ENCODE measurements at regions not wholly inside any gene's neighbourhood (a gene's known extent, or its start where the extent isn't known, plus 50 kb on each side); places are given as distances from the start of the nearest gene placed in this dataset.
"Not testable (repeated sequence)": the region's sequence is repeated elsewhere in the genome, so short reads cannot be mapped to it uniquely, and the experiment has no call there.

- no peak overlapping the region for H3K27ac ChIP-seq
Measured at GRCh38 chr6:103505155-103505518, 1354.6 kb downstream of the HACE1 start.

DNA sequence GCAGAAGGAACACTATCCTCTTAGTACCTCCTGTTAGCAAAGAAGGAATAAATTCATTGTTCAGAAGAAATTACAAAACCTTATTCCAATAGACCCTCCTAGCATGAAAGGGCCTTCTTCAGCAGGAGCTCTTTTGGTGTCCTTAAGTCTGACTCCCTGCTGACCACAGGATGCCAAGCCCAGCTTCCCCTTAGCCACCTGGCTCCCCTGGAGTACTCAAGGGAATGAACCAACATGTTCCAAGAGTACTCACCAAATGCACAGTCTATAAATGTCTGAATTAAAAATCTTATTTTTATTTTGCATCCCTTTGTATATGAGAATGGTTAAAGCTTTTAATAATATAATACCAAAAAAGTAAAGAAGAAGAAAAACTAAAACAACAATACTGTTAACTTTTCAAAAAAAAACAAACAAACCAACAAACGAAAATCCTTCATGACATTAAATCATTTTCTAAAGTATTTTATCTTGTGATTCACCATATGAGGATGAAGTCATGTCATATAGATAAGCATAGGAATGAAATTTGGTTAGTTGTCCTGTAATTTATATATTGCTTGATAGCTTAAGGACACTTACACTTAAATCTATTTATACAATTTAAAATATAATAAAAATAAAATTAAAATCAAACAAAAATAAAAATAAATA is 1355.1 kb downstream of the HACE1 start:
- no peak overlapping the region for H3K4me3 ChIP-seq
- no peaks in the 10 kb centered on the region for H3K9me3 ChIP-seq (ENCODE audit: low read depth)
- H3K27me3 ChIP-seq = no peaks in the 10 kb centered on the region
- no peaks in the 10 kb centered on the region for H3K4me1 ChIP-seq (ENCODE audit: low read depth)
- no peaks in the 10 kb centered on the region for H3K36me3 ChIP-seq
- TF ChIP-seq CTCF (IDR thresholded peaks at IDR 0.05; ENCODE audit: low read depth, low read length) = no peak
- no peak overlapping the region for H3K27ac ChIP-seq
- DNase-seq (ENCODE audit: low read depth in 1 of 2, low spot score in 1 of 2) = no peak

More at GRCh38 chr6:103505155-103505518, 1354.6 kb downstream of the HACE1 start:
- Histone ChIP-seq H3K4me3 (no peak overlapping the region), H3K9me3 (ENCODE audit: low read depth) (no peaks in the 10 kb centered on the region), H3K36me3 (no peaks in the 10 kb centered on the region), H3K27me3 (no peaks in the 10 kb centered on the region), H3K4me1 (ENCODE audit: low read depth) (no peaks in the 10 kb centered on the region)
- no peak for DNase-seq (ENCODE audit: low read depth in 1 of 2, low spot score in 1 of 2)
- TF ChIP-seq CTCF (IDR thresholded peaks at IDR 0.05; ENCODE audit: low read depth, low read length) = no peak

- H3K27ac ChIP-seq; H3K27me3 ChIP-seq; H3K4me3 ChIP-seq; DNase-seq (ENCODE audit: low read depth in 1 of 2, low spot score in 1 of 2); H3K36me3 ChIP-seq; H3K9me3 ChIP-seq (ENCODE audit: low read depth); H3K4me1 ChIP-seq (ENCODE audit: low read depth): not testable (repeated sequence)
Measured at GRCh38 chr6:103496588-103496987, 1363.1 kb downstream of the HACE1 start.

DNA sequence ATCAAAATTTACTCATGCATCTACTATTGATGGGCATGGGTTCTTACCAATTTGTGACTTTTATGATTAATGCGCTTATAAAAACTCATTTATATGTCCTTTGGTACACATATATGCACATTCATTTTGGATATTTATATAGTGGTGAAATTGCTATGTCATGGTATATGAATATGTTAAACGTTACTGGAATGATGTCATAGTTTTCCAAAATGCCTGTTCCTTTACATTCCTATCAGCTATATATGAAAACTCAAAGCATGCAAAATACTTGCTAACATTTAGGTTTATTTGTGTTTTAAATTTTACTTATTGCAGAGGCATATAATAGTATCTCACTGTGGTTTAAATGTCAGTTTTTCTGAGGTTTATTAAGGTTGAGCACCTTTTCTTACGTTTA is 1403.1 kb downstream of the HACE1 start:
- peaks cover 4% of the 10 kb centered on the region for H3K9me3 ChIP-seq (ENCODE audit: low read depth)
- H3K27ac ChIP-seq = no peak overlapping the region
- TF ChIP-seq CTCF (IDR thresholded peaks at IDR 0.05; ENCODE audit: low read depth, low read length) = no peak
- H3K36me3 ChIP-seq = no peaks in the 10 kb centered on the region
- no peak overlapping the region for H3K4me3 ChIP-seq
- no peaks in the 10 kb centered on the region for H3K27me3 ChIP-seq
- DNase-seq (ENCODE audit: low read depth in 1 of 2, low spot score in 1 of 2) = no peak
- no peaks in the 10 kb centered on the region for H3K4me1 ChIP-seq (ENCODE audit: low read depth)

DNA sequence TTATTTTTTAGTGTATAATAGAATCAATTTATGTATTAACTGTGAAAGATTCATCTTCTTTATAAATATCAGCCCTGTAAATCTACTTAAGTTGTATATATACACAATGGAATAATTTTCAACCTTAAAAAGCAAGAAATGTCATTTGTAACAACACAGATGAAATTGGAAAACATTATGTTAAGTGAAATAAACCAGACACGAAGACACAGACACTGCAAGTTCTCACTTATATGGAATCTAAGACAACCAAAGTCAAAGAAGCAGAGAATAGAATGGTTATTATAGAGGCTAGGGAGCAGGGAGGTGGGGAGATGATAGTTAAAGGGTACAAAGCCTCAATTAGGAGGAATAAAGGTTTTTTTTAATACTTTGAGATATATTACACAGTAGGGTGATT is 1404.4 kb downstream of the HACE1 start:
- no peaks in the 10 kb centered on the region for H3K4me1 ChIP-seq (ENCODE audit: low read depth)
- H3K27me3 ChIP-seq = no peaks in the 10 kb centered on the region
- H3K36me3 ChIP-seq = no peaks in the 10 kb centered on the region
- H3K4me3 ChIP-seq = no peak overlapping the region
- no peak for DNase-seq (ENCODE audit: low read depth in 1 of 2, low spot score in 1 of 2)
- no peak for TF ChIP-seq CTCF (IDR thresholded peaks at IDR 0.05; ENCODE audit: low read depth, low read length)
- no peak overlapping the region for H3K27ac ChIP-seq
- H3K9me3 ChIP-seq (ENCODE audit: low read depth) = peaks cover 4% of the 10 kb centered on the region

DNA sequence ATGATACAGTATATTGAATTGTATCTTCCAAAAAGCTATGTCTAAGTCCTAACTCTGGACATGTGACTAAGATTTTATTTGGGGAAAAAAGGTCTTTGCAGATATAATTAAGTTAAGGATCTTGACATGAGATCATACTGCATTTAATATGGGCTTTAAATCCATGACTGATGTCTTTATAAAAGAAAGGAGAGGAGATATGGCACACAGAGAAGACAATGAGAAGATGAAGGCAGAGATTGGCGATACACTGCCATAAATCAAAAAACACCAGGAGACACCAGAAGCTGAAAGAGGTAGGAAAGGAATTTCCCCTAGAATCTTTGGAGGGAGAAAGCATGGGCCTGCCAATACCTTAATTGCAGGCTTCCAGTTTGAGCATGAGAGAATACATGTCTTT is 1450.2 kb downstream of the HACE1 start:
- Histone ChIP-seq H3K36me3 (no peaks in the 10 kb centered on the region), H3K9me3 (ENCODE audit: low read depth) (no peaks in the 10 kb centered on the region), H3K27ac (no peak overlapping the region), H3K4me1 (ENCODE audit: low read depth) (peaks cover 6% of the 10 kb centered on the region), H3K27me3 (no peaks in the 10 kb centered on the region), H3K4me3 (no peak overlapping the region)
- no peak for DNase-seq (ENCODE audit: low read depth in 1 of 2, low spot score in 1 of 2)
- TF ChIP-seq CTCF (IDR thresholded peaks at IDR 0.05; ENCODE audit: low read depth, low read length) = no peak
